ENCODE measurements at regions not wholly inside any gene's neighbourhood (a gene's known extent, or its start where the extent isn't known, plus 50 kb on each side); places are given as distances from the start of the nearest gene placed in this dataset.

DNA sequence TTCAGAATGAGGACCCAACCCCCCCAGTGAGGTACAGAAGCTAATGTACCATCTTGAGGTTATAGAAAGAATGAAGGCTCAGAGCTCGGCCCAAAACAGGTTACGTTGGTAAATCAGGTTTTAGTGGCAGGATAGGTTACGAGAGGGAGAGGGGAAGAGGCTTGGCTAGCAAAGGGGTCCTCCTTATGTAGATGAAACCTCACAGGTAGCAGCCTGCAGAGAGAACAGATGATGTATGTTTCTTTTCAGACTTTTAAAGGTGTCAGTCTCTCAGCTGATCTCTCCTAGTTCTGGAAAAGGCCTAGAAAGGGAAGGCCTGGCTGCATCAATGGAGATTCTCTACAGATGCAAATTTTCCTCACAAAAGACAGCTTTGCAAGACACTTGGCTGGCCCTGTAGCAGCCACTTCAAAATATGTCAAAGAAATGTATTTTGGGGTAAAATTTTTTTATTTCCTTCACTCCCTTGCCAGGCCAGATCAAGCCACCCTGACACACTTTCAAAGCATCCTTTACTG, 71.7 kb upstream of the CPSF6 start:
- TF ChIP-seq, protein P1, sequence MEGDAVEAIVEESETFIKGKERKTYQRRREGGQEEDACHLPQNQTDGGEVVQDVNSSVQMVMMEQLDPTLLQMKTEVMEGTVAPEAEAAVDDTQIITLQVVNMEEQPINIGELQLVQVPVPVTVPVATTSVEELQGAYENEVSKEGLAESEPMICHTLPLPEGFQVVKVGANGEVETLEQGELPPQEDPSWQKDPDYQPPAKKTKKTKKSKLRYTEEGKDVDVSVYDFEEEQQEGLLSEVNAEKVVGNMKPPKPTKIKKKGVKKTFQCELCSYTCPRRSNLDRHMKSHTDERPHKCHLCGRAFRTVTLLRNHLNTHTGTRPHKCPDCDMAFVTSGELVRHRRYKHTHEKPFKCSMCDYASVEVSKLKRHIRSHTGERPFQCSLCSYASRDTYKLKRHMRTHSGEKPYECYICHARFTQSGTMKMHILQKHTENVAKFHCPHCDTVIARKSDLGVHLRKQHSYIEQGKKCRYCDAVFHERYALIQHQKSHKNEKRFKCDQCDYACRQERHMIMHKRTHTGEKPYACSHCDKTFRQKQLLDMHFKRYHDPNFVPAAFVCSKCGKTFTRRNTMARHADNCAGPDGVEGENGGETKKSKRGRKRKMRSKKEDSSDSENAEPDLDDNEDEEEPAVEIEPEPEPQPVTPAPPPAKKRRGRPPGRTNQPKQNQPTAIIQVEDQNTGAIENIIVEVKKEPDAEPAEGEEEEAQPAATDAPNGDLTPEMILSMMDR (IDR thresholded peaks at IDR 0.05), result no peak
- TF ChIP-seq EP300 (IDR thresholded peaks at IDR 0.05) (no peak), POLR2A (IDR thresholded peaks at IDR 0.05) (no peak)

Data from tibial nerve (tissue), 4 donors.